ENCODE measurements at regions not wholly inside any gene's neighbourhood (a gene's known extent, or its start where the extent isn't known, plus 50 kb on each side); places are given as distances from the start of the nearest gene placed in this dataset.

DNA sequence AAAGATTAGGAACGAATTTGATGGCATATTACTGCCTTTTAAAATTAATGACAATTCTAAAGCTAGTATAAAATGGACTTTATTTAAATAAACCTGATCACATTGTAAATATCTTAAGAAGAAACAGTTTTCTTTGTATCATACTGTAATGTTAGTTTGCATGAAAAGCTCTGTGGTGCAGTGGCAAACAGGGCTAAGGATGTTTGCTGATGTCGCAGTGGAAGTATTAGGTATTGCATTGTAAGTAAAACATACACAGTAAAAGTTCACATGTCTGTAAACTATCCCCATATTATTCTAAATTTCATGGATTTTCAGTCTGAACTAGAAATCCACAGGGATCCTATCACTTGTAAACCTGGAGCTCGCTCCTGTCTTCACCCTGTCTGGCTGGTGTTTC lies 252.6 kb upstream of the ZNF32 start:
- no peak overlapping the region for H2AFZ ChIP-seq (ENCODE audit: low read depth, low read length)

DNA sequence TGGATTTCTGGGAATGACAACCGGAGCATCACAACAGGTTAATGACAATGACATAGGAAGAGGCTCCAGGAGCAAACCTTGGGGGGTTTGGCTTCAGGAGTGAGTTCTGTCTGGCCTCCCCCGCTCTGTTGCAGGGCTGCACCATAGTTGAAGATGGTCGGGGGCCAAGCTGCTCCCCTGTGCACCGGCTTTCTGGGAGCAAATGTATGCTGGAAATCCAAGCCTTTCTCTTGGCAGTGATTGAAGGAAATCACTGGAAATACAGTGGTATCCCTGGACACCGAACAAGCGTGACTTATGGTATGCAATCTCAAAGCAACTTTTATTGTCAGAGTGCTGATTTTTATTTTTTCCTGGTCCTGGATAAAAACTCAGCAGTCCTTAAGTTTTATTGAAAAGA lies 251.9 kb upstream of the ZNF32 start:
- H4K20me1 ChIP-seq (ENCODE audit: insufficient read depth, low read length) = no peaks in the 10 kb centered on the region
- no peak overlapping the region for H3K27ac ChIP-seq (ENCODE audit: low read length)
- H3K4me1 ChIP-seq (ENCODE audit: insufficient read depth, low read length) = no peaks in the 10 kb centered on the region
- no peaks in the 10 kb centered on the region for H3K27me3 ChIP-seq (ENCODE audit: insufficient read depth, low read length, poor library complexity)
- no peaks in the 10 kb centered on the region for H3K36me3 ChIP-seq (ENCODE audit: insufficient read depth, low read length)
- TF ChIP-seq EZH2 (IDR thresholded peaks at IDR 0.05; ENCODE audit: borderline replicate concordance, low read depth, low read length, severe bottlenecking) = no peak
- TF ChIP-seq, protein P1, sequence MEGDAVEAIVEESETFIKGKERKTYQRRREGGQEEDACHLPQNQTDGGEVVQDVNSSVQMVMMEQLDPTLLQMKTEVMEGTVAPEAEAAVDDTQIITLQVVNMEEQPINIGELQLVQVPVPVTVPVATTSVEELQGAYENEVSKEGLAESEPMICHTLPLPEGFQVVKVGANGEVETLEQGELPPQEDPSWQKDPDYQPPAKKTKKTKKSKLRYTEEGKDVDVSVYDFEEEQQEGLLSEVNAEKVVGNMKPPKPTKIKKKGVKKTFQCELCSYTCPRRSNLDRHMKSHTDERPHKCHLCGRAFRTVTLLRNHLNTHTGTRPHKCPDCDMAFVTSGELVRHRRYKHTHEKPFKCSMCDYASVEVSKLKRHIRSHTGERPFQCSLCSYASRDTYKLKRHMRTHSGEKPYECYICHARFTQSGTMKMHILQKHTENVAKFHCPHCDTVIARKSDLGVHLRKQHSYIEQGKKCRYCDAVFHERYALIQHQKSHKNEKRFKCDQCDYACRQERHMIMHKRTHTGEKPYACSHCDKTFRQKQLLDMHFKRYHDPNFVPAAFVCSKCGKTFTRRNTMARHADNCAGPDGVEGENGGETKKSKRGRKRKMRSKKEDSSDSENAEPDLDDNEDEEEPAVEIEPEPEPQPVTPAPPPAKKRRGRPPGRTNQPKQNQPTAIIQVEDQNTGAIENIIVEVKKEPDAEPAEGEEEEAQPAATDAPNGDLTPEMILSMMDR (IDR thresholded peaks at IDR 0.05; ENCODE audit: borderline replicate concordance, extremely low read depth, low read length, poor library complexity, severe bottlenecking) = no peak
- H3K9me3 ChIP-seq (ENCODE audit: insufficient read depth, low read length, severe bottlenecking) = no peaks in the 10 kb centered on the region
- no peak for ATAC-seq (ENCODE audit: insufficient read depth, low read depth)
- no peak overlapping the region for H3K4me2 ChIP-seq (ENCODE audit: insufficient read depth, low read length)
- H3K9ac ChIP-seq (ENCODE audit: low read depth, low read length) = no peak overlapping the region
- no peak overlapping the region for H2AFZ ChIP-seq (ENCODE audit: low read depth, low read length)
- H3K79me2 ChIP-seq (ENCODE audit: insufficient read depth, low read length) = no peaks in the 10 kb centered on the region
- H3K4me3 ChIP-seq (ENCODE audit: low read depth in 1 of 2, low read length in 2 of 2) = no peak overlapping the region
- DNase-seq = no peak

More for the DNA sequence above, 252.6 kb upstream of the ZNF32 start:
- no peak for DNase-seq
- TF ChIP-seq, protein P1 (IDR thresholded peaks at IDR 0.05; ENCODE audit: borderline replicate concordance, extremely low read depth, low read length, poor library complexity, severe bottlenecking) = no peak
- no peak for TF ChIP-seq EZH2 (IDR thresholded peaks at IDR 0.05; ENCODE audit: borderline replicate concordance, low read depth, low read length, severe bottlenecking)
- no peaks in the 10 kb centered on the region for H3K4me1 ChIP-seq (ENCODE audit: insufficient read depth, low read length)
- no peak overlapping the region for H3K4me2 ChIP-seq (ENCODE audit: insufficient read depth, low read length)
- H3K27ac ChIP-seq (ENCODE audit: low read length) = no peak overlapping the region
- no peak overlapping the region for H3K9ac ChIP-seq (ENCODE audit: low read depth, low read length)
- H3K27me3 ChIP-seq (ENCODE audit: insufficient read depth, low read length, poor library complexity) = no peaks in the 10 kb centered on the region
- H3K36me3 ChIP-seq (ENCODE audit: insufficient read depth, low read length) = no peaks in the 10 kb centered on the region
- no peak; the same call in 2 of the 3 replicates for ATAC-seq (ENCODE audit: insufficient read depth, low read depth)
- H3K79me2 ChIP-seq (ENCODE audit: insufficient read depth, low read length) = no peaks in the 10 kb centered on the region
- H4K20me1 ChIP-seq (ENCODE audit: insufficient read depth, low read length) = no peaks in the 10 kb centered on the region
- H3K9me3 ChIP-seq (ENCODE audit: insufficient read depth, low read length, severe bottlenecking) = no peaks in the 10 kb centered on the region
- no peak overlapping the region for H3K4me3 ChIP-seq (ENCODE audit: low read depth in 1 of 2, low read length in 2 of 2)

DNA sequence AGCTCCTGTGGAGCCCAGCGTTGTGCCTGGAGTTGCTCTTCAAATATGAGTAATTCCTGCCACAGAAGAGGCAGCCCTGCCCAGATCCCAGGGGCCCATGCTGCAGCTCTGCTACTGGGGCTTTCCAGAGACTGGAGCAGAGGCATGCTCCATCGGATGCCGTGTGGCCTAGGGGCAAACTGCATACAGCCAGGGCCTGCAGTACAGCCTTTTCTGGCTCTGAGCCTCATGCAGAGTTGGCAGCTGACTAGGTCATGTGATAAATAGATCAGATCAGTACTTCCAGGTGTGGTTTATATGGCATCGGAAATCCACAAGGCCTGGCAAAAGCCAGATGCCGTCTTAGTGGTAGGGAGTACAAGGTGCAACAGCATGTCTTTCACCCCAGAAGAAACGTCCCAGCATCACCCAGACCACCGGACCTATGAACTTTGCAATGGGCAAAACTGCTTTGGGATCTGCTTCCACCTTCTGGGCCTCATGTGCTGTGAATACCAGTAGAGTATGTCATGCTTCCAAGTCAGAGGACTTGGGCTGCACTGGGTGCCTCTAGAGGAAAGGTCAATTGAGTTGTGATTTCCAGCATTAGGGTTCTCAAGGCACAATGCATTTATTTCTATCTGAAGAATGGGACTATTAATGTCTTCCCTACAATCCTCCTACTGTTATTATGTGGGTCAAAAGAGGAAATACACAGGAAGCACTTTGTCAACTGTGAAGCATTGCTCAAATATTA lies 250.7 kb upstream of the ZNF32 start:
- ATAC-seq (ENCODE audit: insufficient read depth, low read depth) (no peak), DNase-seq (no peak)
- no peaks in the 10 kb centered on the region for H3K4me1 ChIP-seq (ENCODE audit: insufficient read depth, low read length)
- no peak overlapping the region for H3K4me3 ChIP-seq (ENCODE audit: low read depth in 1 of 2, low read length in 2 of 2)
- no peaks in the 10 kb centered on the region for H3K9me3 ChIP-seq (ENCODE audit: insufficient read depth, low read length, severe bottlenecking)
- H3K9ac ChIP-seq (ENCODE audit: low read depth, low read length) = no peak overlapping the region
- H3K36me3 ChIP-seq (ENCODE audit: insufficient read depth, low read length) = no peaks in the 10 kb centered on the region
- TF ChIP-seq, protein P1 (IDR thresholded peaks at IDR 0.05; ENCODE audit: borderline replicate concordance, extremely low read depth, low read length, poor library complexity, severe bottlenecking) = no peak
- TF ChIP-seq EZH2 (IDR thresholded peaks at IDR 0.05; ENCODE audit: borderline replicate concordance, low read depth, low read length, severe bottlenecking) = no peak
- no peaks in the 10 kb centered on the region for H3K79me2 ChIP-seq (ENCODE audit: insufficient read depth, low read length)
- no peak overlapping the region for H3K4me2 ChIP-seq (ENCODE audit: insufficient read depth, low read length)
- H4K20me1 ChIP-seq (ENCODE audit: insufficient read depth, low read length) = no peaks in the 10 kb centered on the region
- H3K27me3 ChIP-seq (ENCODE audit: insufficient read depth, low read length, poor library complexity) = no peaks in the 10 kb centered on the region
- no peak overlapping the region for H3K27ac ChIP-seq (ENCODE audit: low read length)
- H2AFZ ChIP-seq (ENCODE audit: low read depth, low read length) = no peak overlapping the region
